AG04450 (cell line): ENCODE measurements at regions not wholly inside any gene's neighbourhood (a gene's known extent, or its start where the extent isn't known, plus 50 kb on each side); places are given as distances from the start of the nearest gene placed in this dataset.

Experiments
- CTCF ChIA-PET: fragments of 300-600, 350-600 bp; formaldehyde crosslinking; extraction: SDS; loops from one replicate; lab custom pipeline; 2022; ENCODE audit warnings: antibody characterized with exemption, inconsistent platforms; lab: Charles Lee
- POLR2A ChIA-PET: fragments of 350-600 bp; formaldehyde crosslinking; extraction: SDS; loops from one replicate; lab custom pipeline; 2021; ENCODE audit warnings: antibody characterized with exemption, inconsistent platforms; lab: Yijun Ruan, JAX
- DNase-seq: peaks from one replicate; pipeline ENCODE4 v3.0.0-alpha.2; 2011; ENCODE audit warnings: low read depth, low spot score
- H3K27ac ChIP-seq: one replicate; pipeline ENCODE4 v1.5.1; 2012; ENCODE audit warnings: low read depth, low read length, control low read depth
- H3K27me3 ChIP-seq: one replicate; pipeline ENCODE4 v1.6.0; 2012; ENCODE audit warnings: low read length; ENCODE audit not compliant: control insufficient read depth, insufficient read depth
- H3K4me3 ChIP-seq: 2 replicates; pipeline ENCODE4 v1.5.1; 2011; ENCODE audit warnings: mild to moderate bottlenecking, low read depth, low read length, control low read depth
- H3K9me3 ChIP-seq: 2 replicates; pipeline ENCODE4 v1.5.1; 2012; ENCODE audit warnings: low read length; ENCODE audit not compliant: control insufficient read depth, insufficient read depth
- TF ChIP-seq, protein P1 (sequence below): IDR thresholded peaks from 2 replicates; pipeline ENCODE4 v1.5.1; 2011; ENCODE audit warnings: low read depth, low read length, control low read depth, inconsistent platforms

DNA sequence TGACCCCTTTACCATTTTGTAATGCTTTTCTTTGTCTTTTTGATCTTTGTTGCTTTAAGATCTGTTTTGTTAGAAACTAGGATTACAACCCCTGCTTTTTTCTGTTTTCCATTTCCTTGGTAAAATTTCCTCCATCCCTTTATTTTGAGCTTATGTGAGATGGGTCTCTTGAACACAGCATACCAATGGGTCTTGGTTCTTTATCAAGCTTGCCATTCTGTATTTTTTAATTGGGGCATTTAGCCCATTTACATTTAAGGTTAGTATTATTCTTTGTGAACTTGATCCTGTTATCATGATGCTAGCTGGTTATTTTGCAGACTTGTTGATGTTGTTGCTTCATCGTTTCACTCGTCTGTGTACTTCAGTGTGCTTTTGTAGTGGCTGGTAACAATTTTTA is 337.3 kb downstream of the SPATA31D1 start:
- ChIA-PET POLR2A (no interaction called here), CTCF (no interaction called here)
- no peak for DNase-seq
- TF ChIP-seq, protein P1, sequence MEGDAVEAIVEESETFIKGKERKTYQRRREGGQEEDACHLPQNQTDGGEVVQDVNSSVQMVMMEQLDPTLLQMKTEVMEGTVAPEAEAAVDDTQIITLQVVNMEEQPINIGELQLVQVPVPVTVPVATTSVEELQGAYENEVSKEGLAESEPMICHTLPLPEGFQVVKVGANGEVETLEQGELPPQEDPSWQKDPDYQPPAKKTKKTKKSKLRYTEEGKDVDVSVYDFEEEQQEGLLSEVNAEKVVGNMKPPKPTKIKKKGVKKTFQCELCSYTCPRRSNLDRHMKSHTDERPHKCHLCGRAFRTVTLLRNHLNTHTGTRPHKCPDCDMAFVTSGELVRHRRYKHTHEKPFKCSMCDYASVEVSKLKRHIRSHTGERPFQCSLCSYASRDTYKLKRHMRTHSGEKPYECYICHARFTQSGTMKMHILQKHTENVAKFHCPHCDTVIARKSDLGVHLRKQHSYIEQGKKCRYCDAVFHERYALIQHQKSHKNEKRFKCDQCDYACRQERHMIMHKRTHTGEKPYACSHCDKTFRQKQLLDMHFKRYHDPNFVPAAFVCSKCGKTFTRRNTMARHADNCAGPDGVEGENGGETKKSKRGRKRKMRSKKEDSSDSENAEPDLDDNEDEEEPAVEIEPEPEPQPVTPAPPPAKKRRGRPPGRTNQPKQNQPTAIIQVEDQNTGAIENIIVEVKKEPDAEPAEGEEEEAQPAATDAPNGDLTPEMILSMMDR, result no peak
- H3K4me3 ChIP-seq, result no peak overlapping the region
- no peaks in the 10 kb centered on the region for H3K9me3 ChIP-seq
- no peaks in the 10 kb centered on the region for H3K27me3 ChIP-seq
- no peak overlapping the region for H3K27ac ChIP-seq

DNA sequence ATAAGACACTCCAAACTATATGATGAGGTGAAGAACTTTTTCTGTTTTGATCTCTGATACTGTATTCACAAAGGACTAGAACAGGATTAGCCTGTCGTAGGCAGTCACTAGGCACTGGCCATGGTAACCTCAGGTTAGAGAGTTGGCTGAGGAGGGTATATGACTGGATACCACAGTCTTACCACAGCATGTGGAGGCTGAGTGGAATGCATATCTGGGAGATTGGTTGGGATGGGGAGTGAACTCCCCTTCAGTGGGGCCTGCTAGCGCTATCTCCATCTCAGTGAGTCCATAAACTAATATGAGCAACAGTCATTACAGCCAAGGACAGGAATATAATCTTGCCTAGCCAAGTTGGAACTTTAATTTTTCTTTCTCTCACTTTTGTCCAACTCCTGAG is 339.1 kb downstream of the SPATA31D1 start:
- Histone ChIP-seq H3K27me3 (no peaks in the 10 kb centered on the region), H3K27ac (no peak overlapping the region), H3K4me3 (no peak overlapping the region), H3K9me3 (no peaks in the 10 kb centered on the region)
- ChIA-PET POLR2A (no interaction called here), CTCF (no interaction called here)
- TF ChIP-seq, protein P1, result no peak
- DNase-seq, result no peak

DNA sequence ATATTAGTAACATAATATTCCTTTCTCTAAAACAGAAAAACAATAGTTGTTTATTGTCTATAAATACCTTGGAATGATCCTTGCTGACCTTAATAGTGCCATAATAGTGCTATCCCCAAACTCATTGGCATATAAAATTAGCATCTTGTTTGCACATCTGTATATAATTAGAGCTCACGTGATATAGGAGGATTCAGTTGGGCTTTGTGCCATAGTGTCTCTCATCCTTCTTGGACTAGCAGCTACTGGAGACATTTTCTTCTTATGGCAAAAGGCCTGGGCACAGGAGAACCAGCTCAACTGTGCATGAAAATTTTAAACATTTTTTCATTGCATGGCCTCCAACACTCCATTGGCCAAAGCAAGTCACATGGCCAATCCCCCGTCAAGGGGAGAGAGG is 342.5 kb downstream of the SPATA31D1 start:
- no peak overlapping the region for H3K4me3 ChIP-seq
- H3K27ac ChIP-seq, result no peak overlapping the region
- POLR2A ChIA-PET, result no interaction called here
- H3K27me3 ChIP-seq, result no peaks in the 10 kb centered on the region
- no peak for DNase-seq
- TF ChIP-seq, protein P1, result no peak
- CTCF ChIA-PET, result interaction anchor here (0.6 to 1.9 kb wide), 2 partner anchors 275 to 873 kb away, joined by 3 to 10 read pairs; no protein-coding TSS in a partner anchor
- no peaks in the 10 kb centered on the region for H3K9me3 ChIP-seq

DNA sequence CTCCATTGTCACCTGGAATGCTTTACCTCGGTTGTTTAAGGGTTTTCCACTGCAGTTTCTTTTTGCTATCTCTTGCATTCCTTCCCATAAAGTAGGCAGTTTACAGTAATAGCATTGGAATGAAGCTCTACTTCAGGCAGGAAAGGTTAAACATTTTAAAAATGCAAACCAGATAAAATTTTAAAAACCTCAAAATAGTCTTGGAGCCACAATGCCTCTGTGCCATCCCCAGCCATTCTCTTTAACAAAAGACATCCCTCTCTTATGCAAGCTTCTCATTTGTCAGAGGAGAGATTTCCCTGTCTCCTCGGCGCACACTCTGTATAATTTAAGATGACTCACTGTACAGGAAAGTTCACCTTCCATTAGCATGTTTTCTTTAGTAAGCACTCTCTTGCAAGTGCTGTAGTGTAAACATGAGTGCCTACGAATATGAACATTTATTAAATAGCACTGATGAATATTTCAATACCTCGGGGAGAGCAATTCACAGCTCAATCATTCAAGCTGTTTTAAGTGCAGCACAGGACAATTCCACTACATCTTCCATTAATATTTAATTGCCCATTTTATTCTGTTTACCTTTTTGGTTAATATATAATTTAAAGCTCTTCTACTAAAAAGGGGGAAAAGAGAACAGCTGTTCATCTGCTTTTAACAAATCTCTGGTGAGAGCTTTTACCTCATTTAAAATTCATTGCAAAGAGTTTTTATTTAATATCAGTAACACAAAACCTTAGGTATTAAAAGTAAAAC is 343.6 kb downstream of the SPATA31D1 start:
- CTCF ChIA-PET, result interaction anchor here (1.9 kb wide), 1 partner anchor 274 kb away, joined by 10 read pairs; no protein-coding TSS in a partner anchor
- Histone ChIP-seq H3K9me3 (no peaks in the 10 kb centered on the region), H3K4me3 (no peak overlapping the region), H3K27me3 (no peaks in the 10 kb centered on the region), H3K27ac (peak overlapping the region; percentile 54)
- TF ChIP-seq, protein P1, result no peak
- POLR2A ChIA-PET, result no interaction called here
- peak; percentile 60 for DNase-seq

DNA sequence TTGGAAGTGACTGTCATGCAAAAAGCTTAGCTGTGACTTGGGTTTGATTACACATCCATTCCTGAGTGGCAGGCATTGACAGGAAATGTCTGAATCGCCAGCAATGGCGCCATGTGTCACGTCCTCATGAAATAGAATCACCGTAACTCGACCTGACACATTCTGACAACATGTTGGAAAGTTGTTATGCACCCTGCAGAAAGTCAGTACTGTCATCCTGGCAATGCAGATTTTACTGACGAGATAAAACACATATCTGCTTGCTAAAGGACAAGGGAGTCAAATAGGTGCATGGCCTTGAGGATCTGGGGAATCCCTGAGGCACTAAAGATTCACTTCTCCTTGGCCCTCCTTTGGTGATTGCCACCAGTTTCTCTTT is 344.2 kb downstream of the SPATA31D1 start:
- DNase-seq, result no peak
- CTCF ChIA-PET, result interaction anchor here (1.9 kb wide), 1 partner anchor 274 kb away, joined by 10 read pairs; no protein-coding TSS in a partner anchor
- H3K4me3 ChIP-seq, result no peak overlapping the region
- POLR2A ChIA-PET, result no interaction called here
- H3K9me3 ChIP-seq, result no peaks in the 10 kb centered on the region
- TF ChIP-seq, protein P1, result no peak
- no peaks in the 10 kb centered on the region for H3K27me3 ChIP-seq
- no peak overlapping the region for H3K27ac ChIP-seq
